Suppressor macrophage (primary cell): ENCODE measurements at regions not wholly inside any gene's neighbourhood (a gene's known extent, or its start where the extent isn't known, plus 50 kb on each side); places are given as distances from the start of the nearest gene placed in this dataset.
"Not testable (repeated sequence)": the region's sequence is repeated elsewhere in the genome, so short reads cannot be mapped to it uniquely, and the experiment has no call there.

Source experiments
- DNase-seq, 4 experiments: peaks; one replicate each; pipeline ENCODE4 v3.0.0-alpha.2; 2020 to 2022

DNA sequence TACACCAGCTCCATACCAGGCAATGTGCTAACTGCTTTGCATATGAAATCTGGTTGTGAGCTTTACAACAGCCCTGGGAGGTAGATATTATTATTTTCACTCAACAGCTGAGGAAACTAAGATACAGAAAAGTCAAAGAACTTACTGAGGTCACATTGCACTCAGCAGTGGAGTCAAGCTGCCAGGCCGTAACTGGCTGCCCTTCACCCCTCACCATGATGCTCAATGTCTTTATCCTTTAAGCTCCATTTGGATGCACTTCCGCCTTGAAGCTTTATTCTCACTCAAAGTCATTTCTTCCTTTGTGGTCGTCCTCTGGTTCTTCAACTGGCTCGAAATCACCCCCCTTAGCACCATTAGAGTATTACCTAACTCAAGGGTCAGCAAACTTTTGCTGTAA lies 81.7 kb upstream of the RALGPS2 start:
- DNase-seq: no peak

DNA sequence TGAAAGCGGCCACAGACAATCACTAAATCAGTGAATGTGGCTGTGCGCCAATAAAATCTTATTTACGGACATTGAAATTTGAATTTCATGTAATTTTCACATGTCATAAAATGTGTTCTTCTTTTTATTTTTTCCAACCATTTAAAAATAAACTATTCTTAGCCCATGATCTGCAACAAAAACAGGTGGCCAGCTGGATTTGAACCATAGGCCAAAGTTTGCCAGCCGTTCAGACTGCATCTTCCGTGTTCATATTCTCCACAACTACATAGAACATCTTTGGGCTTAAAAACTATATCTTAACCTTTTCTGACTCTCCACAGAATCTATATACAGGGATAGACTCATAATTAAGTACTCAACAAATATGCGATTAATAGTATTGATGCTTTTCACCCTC lies 81.2 kb upstream of the RALGPS2 start:
- DNase-seq: no peak

DNA sequence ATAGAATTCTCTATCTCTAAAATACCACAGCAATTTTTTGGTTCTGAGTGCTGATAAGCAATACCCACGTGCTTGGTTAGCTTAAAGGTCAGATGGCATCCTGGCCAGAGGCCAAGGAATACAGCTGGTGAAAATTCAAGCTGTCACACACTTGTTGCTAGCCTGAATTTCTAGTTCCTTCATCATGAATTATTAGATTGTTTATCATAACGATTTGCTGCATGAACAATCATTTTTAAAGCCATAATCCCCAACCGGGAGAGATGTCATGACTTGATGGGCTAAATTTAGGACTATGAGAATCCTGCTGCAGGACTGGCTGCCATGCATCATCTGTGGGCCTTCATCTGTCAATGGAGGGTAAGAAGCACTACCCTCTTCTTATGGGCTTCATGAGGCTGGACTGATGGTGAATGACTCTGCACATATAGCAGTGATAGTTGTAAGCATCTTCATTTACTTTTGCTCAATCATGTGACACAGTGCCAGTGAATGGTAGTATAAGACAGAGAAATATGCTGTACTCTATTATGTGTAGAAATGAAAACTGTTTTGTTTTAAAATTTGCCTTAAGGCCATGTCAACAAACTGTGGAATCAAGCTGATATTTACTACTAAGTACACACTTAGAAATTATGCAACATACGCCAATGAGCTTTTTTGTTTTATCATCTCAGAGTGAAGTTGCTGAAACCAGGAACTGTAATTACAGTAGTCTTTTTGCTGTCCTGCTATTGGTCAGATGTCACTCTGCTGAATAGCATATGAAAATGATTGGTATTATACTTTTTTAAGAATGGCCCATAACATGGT lies 80.5 kb upstream of the RALGPS2 start:
- peak in 2 of 4 experiments; percentile 16 to 19 for DNase-seq

DNA sequence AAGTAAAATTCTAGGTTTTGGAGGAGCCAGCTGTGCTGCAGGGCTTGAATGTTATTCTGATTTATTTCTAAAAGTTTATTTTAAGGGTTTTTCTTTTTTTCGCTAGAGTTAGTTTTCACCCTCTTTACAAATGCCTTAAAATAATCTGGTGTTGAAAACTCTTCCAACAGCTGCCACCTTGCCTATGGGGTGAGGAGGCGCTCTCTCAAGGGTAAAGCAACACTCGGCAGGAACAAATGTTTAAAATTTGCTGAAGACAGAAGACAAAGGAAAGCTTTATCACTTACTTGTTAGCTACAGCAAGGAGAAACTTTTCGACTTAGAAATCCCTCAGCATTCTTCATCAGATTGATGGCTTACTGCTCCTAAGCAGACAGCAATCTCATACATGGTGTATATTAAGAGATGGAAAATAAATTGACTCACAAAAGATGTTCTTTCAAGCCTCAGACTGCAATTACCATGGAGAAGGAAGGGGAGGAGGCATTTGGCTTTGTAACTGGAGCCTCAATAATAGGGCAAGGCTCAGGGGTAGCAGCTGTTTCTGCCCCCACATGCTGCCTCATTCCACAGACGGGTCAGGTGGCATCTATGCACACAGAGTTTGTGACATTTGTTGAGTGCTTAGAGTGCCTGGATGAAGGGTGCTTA lies 79.8 kb upstream of the RALGPS2 start:
- no peak for DNase-seq

DNA sequence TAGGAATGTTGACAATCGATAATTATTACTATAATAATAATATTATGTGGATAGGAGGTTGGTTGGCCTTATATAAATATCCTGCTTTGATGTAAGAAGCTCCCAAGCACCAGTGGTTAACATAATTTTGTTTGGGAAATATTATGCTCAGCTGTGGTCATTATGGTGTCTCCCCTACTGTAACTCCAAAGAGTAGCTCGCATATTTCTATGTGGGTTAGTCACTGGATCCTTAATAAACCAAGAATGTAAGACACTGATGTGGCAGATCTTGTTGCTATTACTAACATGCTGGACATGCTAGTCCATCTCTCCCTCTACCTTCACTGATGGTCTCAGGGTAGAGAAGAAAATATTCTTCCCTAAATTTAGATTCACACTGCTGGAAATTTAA lies 79.2 kb upstream of the RALGPS2 start:
- DNase-seq: no peak

DNA sequence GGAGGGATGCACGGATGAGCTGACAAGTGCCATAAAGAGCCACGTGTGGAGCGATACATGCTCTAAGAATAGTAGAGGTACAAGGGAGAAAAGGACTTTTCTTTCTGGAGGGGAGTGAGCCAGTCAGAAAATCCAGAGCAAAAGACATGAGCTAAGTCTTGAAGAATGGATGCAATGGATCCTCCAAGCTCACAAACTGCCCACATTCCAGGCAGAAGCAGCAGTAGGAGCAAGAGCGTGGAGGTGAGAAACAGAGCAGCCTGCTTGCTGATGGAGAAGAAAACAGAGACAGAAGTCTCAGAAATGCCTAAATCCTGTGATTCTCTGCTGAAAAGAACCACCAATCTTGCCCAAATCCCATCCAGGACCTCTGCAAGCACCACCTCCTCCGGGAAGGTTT lies 78.2 kb upstream of the RALGPS2 start:
- DNase-seq: no peak

DNA sequence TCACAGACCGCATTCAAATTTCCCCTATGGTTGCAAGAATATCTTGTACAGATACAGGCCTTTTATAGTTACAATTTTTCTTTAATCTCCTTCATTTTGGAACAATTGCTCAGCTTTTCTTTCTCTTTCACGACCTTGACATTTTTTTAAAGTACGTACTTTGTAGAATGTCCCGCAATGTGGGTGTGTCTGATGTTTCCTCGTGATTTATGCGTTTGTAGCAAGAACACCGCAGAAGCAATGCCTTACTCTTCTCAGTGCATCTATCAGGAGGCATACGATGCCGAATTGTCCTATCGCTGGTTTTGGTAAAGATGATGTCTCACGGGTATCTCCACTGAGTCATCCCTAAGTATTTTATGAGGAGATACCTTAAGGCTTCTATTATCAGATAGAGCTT lies 76.9 kb upstream of the RALGPS2 start:
- no peak for DNase-seq

DNA sequence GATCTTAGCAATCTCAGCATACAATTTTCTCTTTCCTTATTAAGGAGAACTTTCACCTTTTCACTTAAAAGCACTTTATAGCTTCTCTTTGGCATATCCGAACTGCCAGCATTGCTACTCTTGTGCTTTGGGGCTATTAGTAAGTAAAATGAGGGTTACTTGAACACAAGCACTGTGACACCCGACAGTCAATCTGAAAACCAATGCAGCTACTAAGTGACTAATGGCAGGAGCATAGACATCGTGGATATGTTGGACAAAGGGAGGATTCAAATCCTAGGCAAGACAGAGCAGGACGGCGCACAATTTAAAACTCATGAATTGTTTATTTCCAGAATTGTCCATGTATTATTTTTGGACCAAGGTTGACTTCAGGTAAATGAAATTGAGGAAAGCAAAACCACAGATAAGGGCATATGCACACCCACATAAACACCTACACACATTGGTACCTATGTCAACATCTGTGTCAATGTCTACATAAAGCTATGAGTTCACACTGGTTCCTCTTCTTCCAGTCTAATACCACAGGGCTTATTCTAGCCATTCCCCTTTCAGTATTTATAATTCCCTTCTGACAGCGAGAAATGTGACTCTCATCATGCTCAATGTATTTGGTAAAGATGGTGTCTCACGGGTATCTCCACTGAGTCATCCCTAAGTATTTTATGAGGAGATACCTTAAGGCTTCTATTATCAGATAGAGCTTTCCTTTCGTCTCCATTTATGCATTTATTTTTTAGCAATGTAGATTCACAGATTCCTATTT lies 75.3 kb upstream of the RALGPS2 start:
- peak in 3 of 4 experiments; percentile 3 to 31 (median 9) for DNase-seq

DNA sequence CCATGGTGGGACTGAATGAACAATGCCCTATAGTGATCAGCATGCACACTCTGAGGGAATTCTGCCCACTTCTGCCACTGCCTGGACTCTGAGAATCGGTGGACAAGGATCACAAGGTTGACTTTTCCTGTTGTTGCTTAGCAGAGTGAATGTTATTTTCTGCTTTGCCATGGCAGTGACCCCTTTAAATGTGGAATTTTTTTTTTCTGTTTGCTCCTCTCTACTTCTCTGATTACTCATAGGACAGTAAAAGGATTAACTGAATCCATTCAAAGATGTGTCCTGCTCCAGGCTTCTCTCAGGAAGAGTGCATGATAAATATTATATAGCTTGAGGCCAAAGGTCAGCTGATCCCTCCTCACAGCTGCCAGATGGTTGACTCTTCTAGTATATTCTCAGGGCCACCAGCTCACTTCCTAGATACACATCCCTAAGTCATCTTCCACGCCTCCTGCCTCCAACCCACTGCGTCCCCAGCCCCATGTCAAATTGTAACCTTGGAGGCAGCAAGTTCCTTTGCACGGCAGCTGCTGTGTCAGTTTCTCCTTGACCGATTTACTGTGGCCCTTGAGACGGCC lies 74.0 kb upstream of the RALGPS2 start:
- no peak for DNase-seq

DNA sequence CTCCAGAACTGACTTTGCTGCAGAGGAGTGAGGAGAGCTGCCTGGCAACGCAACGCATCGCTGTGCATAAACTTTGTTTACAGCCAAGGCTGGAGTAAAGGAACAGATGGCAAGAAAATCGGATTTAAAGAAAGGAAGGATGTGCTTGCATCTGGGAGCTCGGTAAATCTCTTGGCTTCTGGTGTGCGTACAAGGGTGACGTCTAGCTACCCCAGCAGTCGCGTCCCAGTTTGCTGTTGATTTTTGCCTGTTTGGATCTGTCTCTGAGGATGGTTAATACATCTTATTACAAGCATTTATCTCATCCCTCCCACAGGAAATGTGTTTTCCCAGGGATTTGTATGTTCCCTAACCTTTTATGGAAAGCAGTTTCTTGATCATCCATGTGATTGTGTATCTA lies 73.3 kb upstream of the RALGPS2 start:
- no peak for DNase-seq

DNA sequence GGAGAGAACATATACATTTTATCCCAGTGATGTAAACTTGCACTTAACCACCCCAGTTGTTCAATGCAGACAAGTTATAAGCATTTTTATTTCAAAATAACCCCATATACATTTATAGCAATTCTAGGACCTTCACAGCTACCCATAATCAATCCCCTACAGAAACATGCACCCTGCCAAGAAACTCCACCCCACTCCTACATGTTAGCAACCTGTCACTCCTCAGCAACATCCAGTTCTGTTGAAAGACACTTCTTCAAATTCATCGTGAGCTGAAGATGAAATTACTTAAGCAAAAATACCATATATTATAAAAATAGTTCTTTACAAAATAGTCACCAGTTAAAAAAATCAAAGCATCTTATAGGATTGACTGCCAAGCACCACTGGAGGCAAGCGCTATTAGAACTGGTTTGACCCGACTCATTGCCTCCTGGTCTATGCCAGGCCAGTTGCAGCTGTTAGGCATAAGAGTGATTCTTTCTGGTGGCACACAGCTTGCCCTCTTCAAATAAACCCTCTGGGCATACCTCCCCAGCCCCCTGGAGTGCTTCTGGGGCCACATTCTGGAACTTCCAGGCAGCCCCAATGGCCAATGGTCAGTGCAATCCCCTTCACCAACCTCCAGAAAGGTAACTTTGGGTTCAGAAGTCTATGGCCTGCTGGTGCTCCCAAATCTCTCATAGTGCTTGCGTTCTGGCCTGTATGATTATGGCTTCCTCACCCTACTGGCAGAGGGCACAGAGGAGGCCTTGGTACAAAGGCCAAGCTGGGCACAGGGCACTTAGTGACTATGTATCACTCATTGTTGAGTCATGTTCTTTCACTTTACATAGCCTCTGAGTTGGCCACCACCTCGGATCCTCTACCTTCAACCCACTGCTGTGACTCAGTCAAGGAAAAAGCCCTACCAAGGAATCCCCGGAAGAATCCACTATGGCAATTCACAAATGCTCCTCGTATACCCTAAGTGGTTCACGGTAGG lies 72.2 kb upstream of the RALGPS2 start:
- no peak for DNase-seq

DNA sequence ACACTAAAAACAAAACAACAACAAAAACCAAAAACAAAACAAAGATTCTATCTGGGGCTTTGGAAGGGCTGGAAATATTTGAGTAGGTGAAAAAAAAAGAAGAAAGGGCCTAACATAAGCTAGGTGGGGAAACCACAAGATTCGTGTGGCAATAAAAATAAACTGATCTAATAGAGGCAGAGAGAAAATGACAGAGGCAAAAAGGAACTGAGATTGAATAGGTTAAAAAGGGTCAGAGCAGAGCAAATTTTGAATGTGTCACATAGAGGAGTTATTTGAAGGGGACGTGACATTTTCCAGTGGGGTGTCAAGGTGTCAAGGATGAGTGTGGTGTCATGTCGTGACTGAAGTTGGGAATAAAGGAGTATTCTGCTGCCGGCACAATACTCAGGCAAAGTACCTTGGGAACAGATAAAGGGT lies 65.2 kb upstream of the RALGPS2 start:
- DNase-seq: no peak

DNA sequence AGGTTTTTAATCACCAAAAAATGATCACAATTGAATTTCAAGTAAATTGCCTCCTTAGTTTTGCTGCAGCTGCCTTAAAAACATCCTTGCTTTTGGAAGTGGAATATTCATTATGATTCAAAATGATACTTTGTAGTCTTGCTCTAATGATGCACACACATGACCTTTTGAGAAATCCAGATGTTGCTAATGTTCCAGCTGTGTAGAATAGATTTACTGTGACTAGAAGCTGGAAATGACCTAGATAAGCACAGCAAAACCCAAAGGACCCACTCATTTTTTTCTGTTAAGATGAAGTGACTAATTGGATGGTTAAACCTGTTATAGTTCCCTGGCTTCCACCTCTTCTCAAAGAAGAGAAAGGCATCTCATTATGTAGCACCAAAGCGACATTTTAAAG lies 64.6 kb upstream of the RALGPS2 start:
- no peak for DNase-seq

DNA sequence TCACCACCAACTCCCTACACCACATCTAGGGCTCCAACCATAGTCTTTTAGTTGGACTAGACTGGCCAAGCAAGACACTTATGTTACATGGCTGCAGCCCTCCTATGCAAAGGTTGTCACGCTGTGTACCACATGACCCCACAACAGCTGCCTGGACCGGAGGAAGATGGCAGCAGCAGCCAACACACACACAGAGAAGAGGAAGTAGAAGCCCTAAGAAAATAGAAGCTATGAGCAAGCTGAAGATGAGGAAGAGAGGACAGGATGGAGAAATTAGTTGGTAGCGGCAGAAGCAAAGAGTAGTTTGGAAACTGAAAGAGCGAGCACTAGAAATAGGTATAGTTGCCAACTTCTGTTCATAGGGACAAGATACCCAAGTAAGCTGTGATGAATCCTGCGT lies 60.8 kb upstream of the RALGPS2 start:
- DNase-seq: peak; percentile 13 to 70 (median 56)

DNA sequence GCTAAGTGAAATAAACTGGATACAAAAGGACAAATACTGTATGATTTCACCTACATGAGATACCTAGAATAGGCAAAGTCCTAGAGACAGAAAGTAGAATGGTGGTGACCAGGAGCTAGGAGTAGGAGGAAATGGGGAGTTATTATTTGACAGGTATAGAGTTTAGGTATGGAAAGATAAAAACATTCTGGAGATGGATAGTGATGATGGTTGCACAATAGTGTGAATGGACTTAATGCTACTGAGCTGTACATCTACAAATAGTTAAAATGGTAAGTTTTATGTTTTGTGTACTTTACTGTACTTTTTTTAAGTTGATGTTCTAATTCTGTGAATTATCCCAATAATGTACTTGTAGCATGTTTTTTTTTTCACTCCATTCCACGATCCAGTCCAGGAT lies 59.5 kb upstream of the RALGPS2 start:
- no peak for DNase-seq

DNA sequence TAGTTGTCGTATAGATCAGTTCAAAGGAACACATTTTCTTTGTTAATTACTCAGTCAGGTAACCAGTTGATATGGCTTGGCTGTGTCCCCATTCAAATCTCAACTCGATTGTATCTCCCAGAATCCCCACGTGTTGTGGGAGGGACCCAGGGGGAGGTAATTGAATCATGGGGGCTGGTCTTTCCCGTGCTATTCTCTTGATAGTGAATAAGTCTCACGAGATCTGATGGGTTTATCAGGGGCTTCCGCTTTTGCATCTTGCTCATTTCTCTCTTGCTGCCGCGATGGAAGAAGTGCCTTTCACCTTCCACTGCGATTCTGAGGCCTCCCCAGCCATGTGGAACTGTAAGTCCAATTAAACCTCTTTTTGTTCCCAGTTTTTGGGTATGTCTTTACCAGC lies 58.2 kb upstream of the RALGPS2 start:
- not testable (repeated sequence) for DNase-seq

DNA sequence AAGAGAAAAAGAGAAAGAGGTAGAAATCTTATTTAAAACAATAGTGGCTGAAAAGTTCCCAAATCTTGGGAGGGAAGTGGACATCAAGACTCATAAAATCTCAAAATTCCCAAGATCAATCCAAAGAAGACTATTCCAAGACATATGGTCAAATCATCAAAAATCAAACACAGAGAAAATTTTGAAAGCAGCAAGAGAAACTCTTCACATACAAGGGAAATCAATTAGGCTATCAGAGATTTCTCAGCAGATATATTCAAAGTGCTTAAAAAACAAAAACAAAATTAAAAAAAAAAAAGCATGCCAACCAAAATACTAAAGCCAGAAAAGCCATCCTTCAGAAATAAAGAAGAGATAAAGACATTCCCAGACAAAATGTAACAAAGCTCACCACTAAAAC lies 52.6 kb upstream of the RALGPS2 start:
- no peak for DNase-seq

DNA sequence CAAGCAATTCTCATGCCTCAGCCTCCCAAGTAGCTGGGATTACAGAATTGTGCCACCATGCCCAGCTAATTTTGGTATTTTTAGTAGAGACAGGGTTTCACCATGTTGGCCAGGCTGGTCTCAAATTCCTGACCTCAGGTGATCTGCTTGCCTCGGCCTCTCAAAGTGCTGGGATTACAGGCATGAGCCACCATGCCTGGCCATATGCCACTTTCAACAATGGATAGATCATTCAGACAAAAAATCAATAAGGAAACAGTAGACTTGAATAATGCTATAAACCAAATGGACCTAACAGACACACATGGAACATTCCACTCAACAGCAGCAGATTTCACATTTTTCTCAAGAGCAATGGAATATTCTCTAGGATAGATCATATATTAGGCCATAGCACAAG lies 50.5 kb upstream of the RALGPS2 start:
- DNase-seq: not testable (repeated sequence)
